IMR-90 (cell line): ENCODE measurements at regions not wholly inside any gene's neighbourhood (a gene's known extent, or its start where the extent isn't known, plus 50 kb on each side); places are given as distances from the start of the nearest gene placed in this dataset.

ENCODE experiments used
- ATAC-seq: fragments of 200-7000 bp; cut with Tn5 transposase; 2 replicates; pipeline ENCODE4 v1.9.1; 2020; ENCODE audit warnings: low read depth, mild to moderate bottlenecking, moderate library complexity
- BruUV-seq: library from RNA; stranded (reverse); fragments of 400-500 nt; replicated peaks from 2 replicates; lab custom pipeline; 2021; lab: Mats Ljungman, UMichigan
- CTCF ChIA-PET: fragments of 300-600 bp; formaldehyde crosslinking; extraction: SDS; loops from one replicate; lab custom pipeline; 2021; ENCODE audit warnings: antibody characterized with exemption; lab: Yijun Ruan, JAX
- POLR2A ChIA-PET: fragments of 300-600 bp; sonication (Branson Sonifier 250); formaldehyde crosslinking; loops from one replicate; lab custom pipeline; 2022; ENCODE audit warnings: antibody characterized with exemption; ENCODE audit not compliant: unreplicated experiment; lab: Charles Lee
- DNase-seq: peaks from one replicate; pipeline ENCODE4 v3.0.0; 2013
- H2AFZ ChIP-seq: replicated peaks from 2 replicates; pipeline ENCODE3; 2013; ENCODE audit warnings: low read length, mild to moderate bottlenecking; ENCODE audit not compliant: poor library complexity
- H2AK5ac ChIP-seq: 2 replicates; pipeline ENCODE4 v1.6.1; 2013; ENCODE audit warnings: low read depth, low read length, inconsistent platforms
- H2AK9ac ChIP-seq: replicated peaks from 2 replicates; pipeline ENCODE3; 2013; ENCODE audit warnings: mild to moderate bottlenecking, low read depth, low read length, moderate library complexity; ENCODE audit not compliant: poor library complexity
- H2BK120ac ChIP-seq: 2 replicates; pipeline ENCODE4 v1.6.1; 2013; ENCODE audit warnings: low read depth, low read length, inconsistent platforms
- H2BK15ac ChIP-seq: 3 replicates; pipeline ENCODE4 v1.6.1; 2013; ENCODE audit warnings: low read depth, low read length, inconsistent platforms
- H2BK20ac ChIP-seq: 2 replicates; pipeline ENCODE4 v1.6.1; 2013; ENCODE audit warnings: low read depth, mild to moderate bottlenecking, inconsistent platforms, low read length, moderate library complexity
- H2BK5ac ChIP-seq: 2 replicates; pipeline ENCODE4 v1.6.1; 2013; ENCODE audit warnings: mild to moderate bottlenecking, low read depth, low read length, inconsistent platforms; ENCODE audit not compliant: poor library complexity, severe bottlenecking
- H3K14ac ChIP-seq: replicated peaks from 2 replicates; pipeline ENCODE4 v1.6.1; 2013; ENCODE audit warnings: low read depth, low read length, inconsistent platforms
- H3K18ac ChIP-seq: 2 replicates; pipeline ENCODE4 v1.6.1; 2013; ENCODE audit warnings: low read depth, low read length, control low read depth
- H3K23ac ChIP-seq: 2 replicates; pipeline ENCODE4 v1.6.1; 2013; ENCODE audit warnings: low read depth, low read length, inconsistent platforms
- H3K27ac ChIP-seq: 2 replicates; pipeline ENCODE4 v1.5.1; 2013; ENCODE audit warnings: mild to moderate bottlenecking, control low read depth, low read length; ENCODE audit not compliant: insufficient read depth
- H3K27me3 ChIP-seq: 2 replicates; pipeline ENCODE4 v1.6.1; 2013; ENCODE audit warnings: low read length; ENCODE audit not compliant: control insufficient read depth, insufficient read depth
- H3K36me3 ChIP-seq: 2 replicates; pipeline ENCODE4 v1.6.1; 2013; ENCODE audit warnings: low read length, mixed read lengths; ENCODE audit not compliant: control insufficient read depth, insufficient read depth
- H3K4ac ChIP-seq: 2 replicates; pipeline ENCODE4 v1.6.1; 2013; ENCODE audit warnings: low read depth, low read length, inconsistent platforms
- H3K4me1 ChIP-seq: 2 replicates; pipeline ENCODE4 v1.6.1; 2013; ENCODE audit warnings: low read length, mixed read lengths; ENCODE audit not compliant: control insufficient read depth, insufficient read depth
- H3K4me2 ChIP-seq: 2 replicates; pipeline ENCODE4 v1.6.1; 2013; ENCODE audit warnings: low read depth, mild to moderate bottlenecking, control low read depth, low read length, moderate library complexity
- H3K4me3 ChIP-seq: 2 replicates; pipeline ENCODE4 v1.5.1; 2013; ENCODE audit warnings: low read depth, mild to moderate bottlenecking, control low read depth, low read length, moderate library complexity; ENCODE audit not compliant: insufficient read depth
- H3K56ac ChIP-seq: 2 replicates; pipeline ENCODE4 v1.6.1; 2013; ENCODE audit warnings: low read length, inconsistent platforms; ENCODE audit not compliant: insufficient read depth; ENCODE audit errors: extremely low read depth
- H3K79me1 ChIP-seq, 2 experiments: 2 replicates each; pipeline ENCODE4 v1.6.1; 2013; ENCODE audit warnings: low read length in 2 of 2, inconsistent platforms in 1 of 2, low read depth in 1 of 2
- H3K9ac ChIP-seq: 2 replicates; pipeline ENCODE4 v1.6.1; 2013; ENCODE audit warnings: low read depth, low read length, control low read depth
- H3K9me1 ChIP-seq: 2 replicates; pipeline ENCODE4 v1.6.1; 2013; ENCODE audit warnings: low read length, inconsistent platforms; ENCODE audit not compliant: insufficient read depth
- H3K9me3 ChIP-seq: 2 replicates; pipeline ENCODE4 v1.6.1; 2013; ENCODE audit warnings: low read length; ENCODE audit not compliant: control insufficient read depth, insufficient read depth
- H4K20me1 ChIP-seq: 2 replicates; pipeline ENCODE4 v1.6.1; 2013; ENCODE audit warnings: low read length, inconsistent platforms; ENCODE audit not compliant: insufficient read depth
- H4K5ac ChIP-seq: 2 replicates; pipeline ENCODE4 v1.6.1; 2013; ENCODE audit warnings: mild to moderate bottlenecking, low read depth, low read length, control low read depth
- H4K8ac ChIP-seq, 2 experiments: 2 replicates each; pipeline ENCODE4 v1.6.1; 2013; ENCODE audit warnings: low read depth in 2 of 2, low read length in 2 of 2, control low read depth in 1 of 2, inconsistent platforms in 1 of 2
- H4K91ac ChIP-seq: 2 replicates; pipeline ENCODE4 v1.6.1; 2013; ENCODE audit warnings: low read depth, low read length, inconsistent platforms; ENCODE audit not compliant: insufficient read depth
- CEBPB ChIP-seq: IDR thresholded peaks from 2 replicates; pipeline ENCODE4 v1.6.1; 2012; ENCODE audit warnings: low read depth, low read length, improper control_type of control experiment
- CHD1 ChIP-seq: IDR thresholded peaks from 2 replicates; pipeline ENCODE4 v1.6.1; 2012; ENCODE audit warnings: low read depth, low read length, improper control_type of control experiment
- MAZ ChIP-seq: IDR thresholded peaks from 2 replicates; pipeline ENCODE4 v1.6.1; 2012; ENCODE audit warnings: low read depth, mild to moderate bottlenecking, low read length, improper control_type of control experiment, moderate library complexity, borderline replicate concordance
- POLR2A ChIP-seq: IDR thresholded peaks from 2 replicates; pipeline ENCODE4 v1.6.1; 2012; ENCODE audit warnings: mild to moderate bottlenecking, low read depth, low read length
- WGBS, 2 experiments: methylation state at CpG; one replicate each; pipeline versions ENCODE4 v1.1.5 to v1.1.7; 2013; ENCODE audit warnings: missing lambda C conversion rate in 2 of 2; ENCODE audit not compliant: insufficient read length in 1 of 2; ENCODE audit errors: extremely low coverage in 2 of 2; 5-methylcytosine and 5-hydroxymethylcytosine counted together
- dilution Hi-C: fragments of 300-500 bp; cut with HindIII; formaldehyde crosslinking; loops from one replicate; pipeline ENCODE4 v1.14.3; 2018; ENCODE audit warnings: low sequenced_read_pairs; ENCODE audit not compliant: unreplicated experiment
- in situ Hi-C: fragments of 300-500 bp; cut with MboI; formaldehyde crosslinking; loops from 3 replicates; pipeline ENCODE4 v1.14.3; 2019; ENCODE audit warnings: low sequenced_read_pairs, inconsistent platforms, mixed read lengths
- intact Hi-C: fragments of 100-400 bp; cut with micrococcal nuclease; formaldehyde crosslinking; loops from 2 replicates; pipeline ENCODE4 v1.10.0; 2022

- Histone ChIP-seq H3K27ac (no peak overlapping the region), H3K23ac (no peak overlapping the region), H2AFZ (no peak overlapping the region), H3K79me1 (no peaks in the 10 kb centered on the region), H4K8ac (no peak overlapping the region), H3K4me2 (no peak overlapping the region), H2AK9ac (no peak overlapping the region), H2BK5ac (no peak overlapping the region), H2BK15ac (no peak overlapping the region), H3K56ac (no peak overlapping the region), H2AK5ac (no peak overlapping the region), H3K14ac (no peak overlapping the region), H3K9me3 (no peaks in the 10 kb centered on the region), H3K4me1 (no peaks in the 10 kb centered on the region), H3K36me3 (no peaks in the 10 kb centered on the region), H2BK120ac (no peak overlapping the region), H4K5ac (no peak overlapping the region), H4K20me1 (no peaks in the 10 kb centered on the region), H3K18ac (no peak overlapping the region), H3K4me3 (no peak overlapping the region), H3K9me1 (no peaks in the 10 kb centered on the region), H4K91ac (no peak overlapping the region), H3K27me3 (peaks cover 2% of the 10 kb centered on the region; the same call in 1 of the 2 replicates), H3K9ac (no peak overlapping the region), H2BK20ac (no peak overlapping the region), H3K4ac (no peak overlapping the region)
- intact Hi-C loops: no loop called here
- ATAC-seq (peak; percentile 59), DNase-seq (peak; percentile 54)
- BruUV-seq: no TSS peak
- TF ChIP-seq MAZ: no peak
- TF ChIP-seq CHD1: no peak
- TF ChIP-seq POLR2A: no peak
- TF ChIP-seq CEBPB: no peak
- POLR2A ChIA-PET: no interaction called here
- in situ Hi-C loops: no loop called here
- CTCF ChIA-PET: no interaction called here
- dilution Hi-C loops: no loop called here
- WGBS, 2 experiments: no CpG with 5 or more reads among the region's 1 CpG
Observed at GRCh38 chr12:98355322-98355721, 160.1 kb upstream of the TMPO start.
